ENCODE measurements at regions not wholly inside any gene's neighbourhood (a gene's known extent, or its start where the extent isn't known, plus 50 kb on each side); places are given as distances from the start of the nearest gene placed in this dataset.

GRCh38 chr17:33416131-33416530 is 123.0 kb upstream of the ASIC2 start:
- no peak for TF ChIP-seq CTCF (IDR thresholded peaks at IDR 0.05; ENCODE audit: low read length)
- no peak for TF ChIP-seq EZH2 (IDR thresholded peaks at IDR 0.05; ENCODE audit: borderline replicate concordance, low read length)
